ENCODE measurements at regions not wholly inside any gene's neighbourhood (a gene's known extent, or its start where the extent isn't known, plus 50 kb on each side); places are given as distances from the start of the nearest gene placed in this dataset.

DNA sequence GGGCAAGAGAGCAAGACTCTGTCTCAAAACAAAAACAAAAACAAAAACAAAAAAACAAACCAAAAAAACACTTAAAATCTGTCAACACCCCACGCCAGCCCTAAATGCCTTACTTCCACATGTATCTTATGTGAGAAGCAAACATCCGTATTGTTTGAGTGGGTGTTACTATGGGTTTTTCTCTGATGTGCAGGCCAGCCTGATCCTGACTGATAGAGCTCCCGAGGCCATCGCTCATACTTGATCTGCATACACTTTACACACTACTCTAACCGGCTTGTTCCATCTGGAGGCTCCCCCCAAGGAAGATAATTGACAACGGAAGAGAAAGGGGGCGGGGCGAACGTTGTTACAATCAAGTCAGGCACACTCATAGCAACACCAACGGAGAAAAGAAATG is 237.4 kb downstream of the TBL1XR1 start (continued):
- TF ChIP-seq, protein P1, sequence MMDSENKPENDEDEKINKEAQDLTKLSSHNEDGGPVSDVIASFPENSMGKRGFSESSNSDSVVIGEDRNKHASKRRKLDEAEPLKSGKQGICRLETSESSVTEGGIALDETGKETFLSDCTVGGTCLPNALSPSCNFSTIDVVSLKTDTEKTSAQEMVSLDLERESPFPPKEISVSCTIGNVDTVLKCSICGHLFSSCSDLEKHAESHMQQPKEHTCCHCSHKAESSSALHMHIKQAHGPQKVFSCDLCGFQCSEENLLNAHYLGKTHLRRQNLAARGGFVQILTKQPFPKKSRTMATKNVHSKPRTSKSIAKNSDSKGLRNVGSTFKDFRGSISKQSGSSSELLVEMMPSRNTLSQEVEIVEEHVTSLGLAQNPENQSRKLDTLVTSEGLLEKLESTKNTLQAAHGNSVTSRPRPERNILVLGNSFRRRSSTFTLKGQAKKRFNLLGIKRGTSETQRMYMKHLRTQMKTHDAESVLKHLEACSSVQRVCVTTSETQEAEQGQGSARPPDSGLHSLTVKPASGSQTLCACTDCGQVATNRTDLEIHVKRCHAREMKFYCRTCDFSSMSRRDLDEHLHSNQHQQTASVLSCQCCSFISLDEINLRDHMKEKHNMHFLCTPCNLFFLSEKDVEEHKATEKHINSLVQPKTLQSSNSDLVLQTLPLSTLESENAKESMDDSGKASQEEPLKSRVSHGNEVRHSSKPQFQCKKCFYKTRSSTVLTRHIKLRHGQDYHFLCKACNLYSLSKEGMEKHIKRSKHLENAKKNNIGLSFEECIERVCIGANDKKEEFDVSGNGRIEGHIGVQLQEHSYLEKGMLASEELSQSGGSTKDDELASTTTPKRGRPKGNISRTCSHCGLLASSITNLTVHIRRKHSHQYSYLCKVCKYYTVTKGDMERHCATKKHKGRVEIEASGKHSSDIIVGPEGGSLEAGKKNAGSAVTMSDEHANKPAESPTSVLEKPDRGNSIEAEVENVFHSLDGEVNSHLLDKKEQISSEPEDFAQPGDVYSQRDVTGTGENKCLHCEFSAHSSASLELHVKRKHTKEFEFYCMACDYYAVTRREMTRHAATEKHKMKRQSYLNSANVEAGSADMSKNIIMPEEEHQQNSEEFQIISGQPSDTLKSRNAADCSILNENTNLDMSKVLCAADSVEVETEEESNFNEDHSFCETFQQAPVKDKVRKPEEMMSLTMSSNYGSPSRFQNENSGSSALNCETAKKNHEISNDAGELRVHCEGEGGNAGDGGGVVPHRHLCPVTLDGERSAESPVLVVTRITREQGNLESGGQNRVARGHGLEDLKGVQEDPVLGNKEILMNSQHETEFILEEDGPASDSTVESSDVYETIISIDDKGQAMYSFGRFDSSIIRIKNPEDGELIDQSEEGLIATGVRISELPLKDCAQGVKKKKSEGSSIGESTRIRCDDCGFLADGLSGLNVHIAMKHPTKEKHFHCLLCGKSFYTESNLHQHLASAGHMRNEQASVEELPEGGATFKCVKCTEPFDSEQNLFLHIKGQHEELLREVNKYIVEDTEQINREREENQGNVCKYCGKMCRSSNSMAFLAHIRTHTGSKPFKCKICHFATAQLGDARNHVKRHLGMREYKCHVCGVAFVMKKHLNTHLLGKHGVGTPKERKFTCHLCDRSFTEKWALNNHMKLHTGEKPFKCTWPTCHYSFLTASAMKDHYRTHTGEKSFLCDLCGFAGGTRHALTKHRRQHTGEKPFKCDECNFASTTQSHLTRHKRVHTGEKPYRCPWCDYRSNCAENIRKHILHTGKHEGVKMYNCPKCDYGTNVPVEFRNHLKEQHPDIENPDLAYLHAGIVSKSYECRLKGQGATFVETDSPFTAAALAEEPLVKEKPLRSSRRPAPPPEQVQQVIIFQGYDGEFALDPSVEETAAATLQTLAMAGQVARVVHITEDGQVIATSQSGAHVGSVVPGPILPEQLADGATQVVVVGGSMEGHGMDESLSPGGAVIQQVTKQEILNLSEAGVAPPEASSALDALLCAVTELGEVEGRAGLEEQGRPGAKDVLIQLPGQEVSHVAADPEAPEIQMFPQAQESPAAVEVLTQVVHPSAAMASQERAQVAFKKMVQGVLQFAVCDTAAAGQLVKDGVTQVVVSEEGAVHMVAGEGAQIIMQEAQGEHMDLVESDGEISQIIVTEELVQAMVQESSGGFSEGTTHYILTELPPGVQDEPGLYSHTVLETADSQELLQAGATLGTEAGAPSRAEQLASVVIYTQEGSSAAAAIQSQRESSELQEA (IDR thresholded peaks at IDR 0.05; ENCODE audit: low read depth): no peak
- TF ChIP-seq, protein P2, sequence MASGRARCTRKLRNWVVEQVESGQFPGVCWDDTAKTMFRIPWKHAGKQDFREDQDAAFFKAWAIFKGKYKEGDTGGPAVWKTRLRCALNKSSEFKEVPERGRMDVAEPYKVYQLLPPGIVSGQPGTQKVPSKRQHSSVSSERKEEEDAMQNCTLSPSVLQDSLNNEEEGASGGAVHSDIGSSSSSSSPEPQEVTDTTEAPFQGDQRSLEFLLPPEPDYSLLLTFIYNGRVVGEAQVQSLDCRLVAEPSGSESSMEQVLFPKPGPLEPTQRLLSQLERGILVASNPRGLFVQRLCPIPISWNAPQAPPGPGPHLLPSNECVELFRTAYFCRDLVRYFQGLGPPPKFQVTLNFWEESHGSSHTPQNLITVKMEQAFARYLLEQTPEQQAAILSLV (tag; IDR thresholded peaks at IDR 0.05): no peak
- TF ChIP-seq TRIM28 (IDR thresholded peaks at IDR 0.05) (no peak), NRF1 (conservative IDR thresholded peaks at IDR 0.05 in 1 of 2, IDR thresholded peaks at IDR 0.05 in 1 of 2) (0 out of 4 replicates have a peak, but pooled peaks of 1 of the 2 experiments have one; percentile 21), BCOR (IDR thresholded peaks at IDR 0.05) (0 out of 2 replicates have a peak, but pooled peaks have one; percentile 4), STAT5A (IDR thresholded peaks at IDR 0.05; ENCODE audit: borderline replicate concordance, low read length) (0 out of 2 replicates have a peak, but pooled peaks have one; percentile 22), CBFA2T2 (conservative IDR thresholded peaks at IDR 0.05) (peak; percentile 68), JUND (IDR thresholded peaks at IDR 0.05; ENCODE audit: borderline replicate concordance, low read depth, low read length) (peak; percentile 14; the same call in 1 of the 2 replicates), JUND (tag; IDR thresholded peaks at IDR 0.05; ENCODE audit: borderline replicate concordance, low read depth, low read length) (no peak), GATA2 (CRISPR knock-in tag; IDR thresholded peaks at IDR 0.05) (peak; percentile 54; the same call in 1 of the 2 replicates), ZSCAN29 (IDR thresholded peaks at IDR 0.05) (peak; percentile 89), ASH1L (IDR thresholded peaks at IDR 0.05; ENCODE audit: borderline replicate concordance, low read depth, partially characterized antibody) (no peak), PHF21A (IDR thresholded peaks at IDR 0.05; ENCODE audit: borderline replicate concordance, low read depth) (no peak), MTA2 (IDR thresholded peaks at IDR 0.05; ENCODE audit: low read depth) (0 out of 2 replicates have a peak, but pooled peaks have one; percentile 18), MAZ (CRISPR knock-in tag; conservative IDR thresholded peaks at IDR 0.05 in 1 of 2, IDR thresholded peaks at IDR 0.05 in 1 of 2) (no peak), GATAD2B (IDR thresholded peaks at IDR 0.05; ENCODE audit: borderline replicate concordance) (no peak)
- TF ChIP-seq, protein P3, sequence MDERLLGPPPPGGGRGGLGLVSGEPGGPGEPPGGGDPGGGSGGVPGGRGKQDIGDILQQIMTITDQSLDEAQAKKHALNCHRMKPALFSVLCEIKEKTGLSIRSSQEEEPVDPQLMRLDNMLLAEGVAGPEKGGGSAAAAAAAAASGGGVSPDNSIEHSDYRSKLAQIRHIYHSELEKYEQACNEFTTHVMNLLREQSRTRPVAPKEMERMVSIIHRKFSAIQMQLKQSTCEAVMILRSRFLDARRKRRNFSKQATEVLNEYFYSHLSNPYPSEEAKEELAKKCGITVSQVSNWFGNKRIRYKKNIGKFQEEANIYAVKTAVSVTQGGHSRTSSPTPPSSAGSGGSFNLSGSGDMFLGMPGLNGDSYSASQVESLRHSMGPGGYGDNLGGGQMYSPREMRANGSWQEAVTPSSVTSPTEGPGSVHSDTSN (CRISPR knock-in tag; IDR thresholded peaks at IDR 0.05; ENCODE audit: low read depth): no peak
- TF ChIP-seq, protein P3 (tag; conservative IDR thresholded peaks at IDR 0.05; ENCODE audit: low read depth): peak; percentile 61

Data from K562 (cell line).